ENCODE measurements at regions not wholly inside any gene's neighbourhood (a gene's known extent, or its start where the extent isn't known, plus 50 kb on each side); places are given as distances from the start of the nearest gene placed in this dataset.

DNA sequence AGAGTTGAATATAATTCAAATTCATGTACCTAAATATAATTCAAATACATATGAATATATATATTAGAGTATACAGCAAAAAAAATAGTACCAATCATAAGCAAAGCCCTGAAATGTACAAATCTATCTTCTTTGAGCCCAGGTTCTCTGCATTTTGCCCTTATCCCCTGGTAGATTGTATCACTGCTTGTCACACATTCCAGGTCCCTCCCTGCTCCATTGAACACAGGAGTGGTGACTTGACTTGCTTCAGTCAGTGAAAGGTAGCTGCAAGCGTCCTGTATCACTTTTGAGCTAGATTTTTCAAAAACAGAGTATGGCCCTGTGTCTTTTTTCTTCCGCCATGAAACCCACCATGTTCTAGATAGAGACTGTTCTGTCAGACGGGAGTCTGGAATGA, 369.4 kb downstream of the LIG4 start:
- Histone ChIP-seq H3K9me3 (ENCODE audit: control insufficient read depth in 1 of 2, insufficient read depth in 1 of 2, low read depth in 1 of 2, low read length in 2 of 2) (peaks cover 5 to 12% of the 10 kb centered on the region in 2 experiments; a peak in 2 of 4 replicates), H2AFZ (ENCODE audit: low read depth, low read length, poor library complexity, severe bottlenecking) (no peak overlapping the region), H3K27me3 (ENCODE audit: insufficient read depth, low read length) (no peaks in the 10 kb centered on the region), H3K9ac (ENCODE audit: low read length) (no peak overlapping the region), H3K4me1 (ENCODE audit: control insufficient read depth in 1 of 2, insufficient read depth in 2 of 2, low read length in 2 of 2) (no peaks in the 10 kb centered on the region), H4K20me1 (ENCODE audit: insufficient read depth) (no peaks in the 10 kb centered on the region), H3K4me3 (replicated peaks in 1 of 2; ENCODE audit: low read depth in 1 of 2, low read length in 2 of 2) (no peak overlapping the region), H3K4me2 (ENCODE audit: low read length) (no peak overlapping the region), H3K36me3 (ENCODE audit: control insufficient read depth in 1 of 2, insufficient read depth in 2 of 2, low read length in 2 of 2) (no peaks in the 10 kb centered on the region), H3K79me2 (ENCODE audit: insufficient read depth, low read length) (no peaks in the 10 kb centered on the region), H3K27ac (ENCODE audit: low read depth, low read length) (no peak overlapping the region), H3K9me2 (ENCODE audit: insufficient read depth) (no peaks in the 10 kb centered on the region)
- ChIA-PET RAD21 (ENCODE audit: low non-redundant PET in 1 of 2, low total read pairs in 2 of 2, uncharacterized antibody in 2 of 2, unreplicated experiment in 2 of 2) (no interaction called here), POLR2A (no interaction called here), CTCF (no interaction called here)
- BruUV-seq (replicated peaks): no TSS peak
- TF ChIP-seq CEBPB (IDR thresholded peaks at IDR 0.05; ENCODE audit: low read depth) (no peak), TCF7L2 (IDR thresholded peaks at IDR 0.05; ENCODE audit: borderline replicate concordance, extremely low read depth, insufficient read depth, insufficient read length) (no peak), ELF1 (IDR thresholded peaks at IDR 0.05; ENCODE audit: borderline replicate concordance, low read depth) (no peak), POLR2AphosphoS5 (IDR thresholded peaks at IDR 0.05; ENCODE audit: low read depth, low read length) (no peak), JUND (IDR thresholded peaks at IDR 0.05) (no peak), POLR2A (IDR thresholded peaks at IDR 0.05; ENCODE audit: borderline replicate concordance, extremely low read depth, insufficient read depth, insufficient read length) (no peak), YY1 (IDR thresholded peaks at IDR 0.05; ENCODE audit: extremely low read depth, insufficient replicate concordance, low read depth, low read length) (no peak), ZFX (IDR thresholded peaks at IDR 0.05) (no peak), SP1 (IDR thresholded peaks at IDR 0.05; ENCODE audit: low read depth) (no peak), EZH2 (IDR thresholded peaks at IDR 0.05) (no peak), FOSL1 (IDR thresholded peaks at IDR 0.05; ENCODE audit: low read depth) (no peak), EZH2phosphoT487 (IDR thresholded peaks at IDR 0.05; ENCODE audit: borderline replicate concordance) (no peak), EGR1 (IDR thresholded peaks at IDR 0.05; ENCODE audit: low read depth) (no peak), SRF (IDR thresholded peaks at IDR 0.05; ENCODE audit: low read depth) (no peak), ZNF274 (IDR thresholded peaks at IDR 0.05; ENCODE audit: low read depth, low read length) (no peak), RAD21 (IDR thresholded peaks at IDR 0.05; ENCODE audit: low read depth) (no peak)
- TF ChIP-seq, protein P1, sequence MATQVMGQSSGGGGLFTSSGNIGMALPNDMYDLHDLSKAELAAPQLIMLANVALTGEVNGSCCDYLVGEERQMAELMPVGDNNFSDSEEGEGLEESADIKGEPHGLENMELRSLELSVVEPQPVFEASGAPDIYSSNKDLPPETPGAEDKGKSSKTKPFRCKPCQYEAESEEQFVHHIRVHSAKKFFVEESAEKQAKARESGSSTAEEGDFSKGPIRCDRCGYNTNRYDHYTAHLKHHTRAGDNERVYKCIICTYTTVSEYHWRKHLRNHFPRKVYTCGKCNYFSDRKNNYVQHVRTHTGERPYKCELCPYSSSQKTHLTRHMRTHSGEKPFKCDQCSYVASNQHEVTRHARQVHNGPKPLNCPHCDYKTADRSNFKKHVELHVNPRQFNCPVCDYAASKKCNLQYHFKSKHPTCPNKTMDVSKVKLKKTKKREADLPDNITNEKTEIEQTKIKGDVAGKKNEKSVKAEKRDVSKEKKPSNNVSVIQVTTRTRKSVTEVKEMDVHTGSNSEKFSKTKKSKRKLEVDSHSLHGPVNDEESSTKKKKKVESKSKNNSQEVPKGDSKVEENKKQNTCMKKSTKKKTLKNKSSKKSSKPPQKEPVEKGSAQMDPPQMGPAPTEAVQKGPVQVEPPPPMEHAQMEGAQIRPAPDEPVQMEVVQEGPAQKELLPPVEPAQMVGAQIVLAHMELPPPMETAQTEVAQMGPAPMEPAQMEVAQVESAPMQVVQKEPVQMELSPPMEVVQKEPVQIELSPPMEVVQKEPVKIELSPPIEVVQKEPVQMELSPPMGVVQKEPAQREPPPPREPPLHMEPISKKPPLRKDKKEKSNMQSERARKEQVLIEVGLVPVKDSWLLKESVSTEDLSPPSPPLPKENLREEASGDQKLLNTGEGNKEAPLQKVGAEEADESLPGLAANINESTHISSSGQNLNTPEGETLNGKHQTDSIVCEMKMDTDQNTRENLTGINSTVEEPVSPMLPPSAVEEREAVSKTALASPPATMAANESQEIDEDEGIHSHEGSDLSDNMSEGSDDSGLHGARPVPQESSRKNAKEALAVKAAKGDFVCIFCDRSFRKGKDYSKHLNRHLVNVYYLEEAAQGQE (IDR thresholded peaks at IDR 0.05; ENCODE audit: low read depth): no peak
- TF ChIP-seq, protein P2, sequence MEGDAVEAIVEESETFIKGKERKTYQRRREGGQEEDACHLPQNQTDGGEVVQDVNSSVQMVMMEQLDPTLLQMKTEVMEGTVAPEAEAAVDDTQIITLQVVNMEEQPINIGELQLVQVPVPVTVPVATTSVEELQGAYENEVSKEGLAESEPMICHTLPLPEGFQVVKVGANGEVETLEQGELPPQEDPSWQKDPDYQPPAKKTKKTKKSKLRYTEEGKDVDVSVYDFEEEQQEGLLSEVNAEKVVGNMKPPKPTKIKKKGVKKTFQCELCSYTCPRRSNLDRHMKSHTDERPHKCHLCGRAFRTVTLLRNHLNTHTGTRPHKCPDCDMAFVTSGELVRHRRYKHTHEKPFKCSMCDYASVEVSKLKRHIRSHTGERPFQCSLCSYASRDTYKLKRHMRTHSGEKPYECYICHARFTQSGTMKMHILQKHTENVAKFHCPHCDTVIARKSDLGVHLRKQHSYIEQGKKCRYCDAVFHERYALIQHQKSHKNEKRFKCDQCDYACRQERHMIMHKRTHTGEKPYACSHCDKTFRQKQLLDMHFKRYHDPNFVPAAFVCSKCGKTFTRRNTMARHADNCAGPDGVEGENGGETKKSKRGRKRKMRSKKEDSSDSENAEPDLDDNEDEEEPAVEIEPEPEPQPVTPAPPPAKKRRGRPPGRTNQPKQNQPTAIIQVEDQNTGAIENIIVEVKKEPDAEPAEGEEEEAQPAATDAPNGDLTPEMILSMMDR (IDR thresholded peaks at IDR 0.05 in 2 of 3, conservative IDR thresholded peaks at IDR 0.05 in 1 of 3; ENCODE audit: borderline replicate concordance in 1 of 3, insufficient read depth in 1 of 3, low read depth in 2 of 3, low read length in 2 of 3): no peak
- TF ChIP-seq, protein P3, sequence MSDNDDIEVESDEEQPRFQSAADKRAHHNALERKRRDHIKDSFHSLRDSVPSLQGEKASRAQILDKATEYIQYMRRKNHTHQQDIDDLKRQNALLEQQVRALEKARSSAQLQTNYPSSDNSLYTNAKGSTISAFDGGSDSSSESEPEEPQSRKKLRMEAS (IDR thresholded peaks at IDR 0.05): no peak
- intact Hi-C loops (cut with micrococcal nuclease): no loop called here
- DNase-seq (ENCODE audit: low read depth, low spot score): no peak
- ATAC-seq: no peak
